NCI-H2227 (cell line): ENCODE measurements at regions not wholly inside any gene's neighbourhood (a gene's known extent, or its start where the extent isn't known, plus 50 kb on each side); places are given as distances from the start of the nearest gene placed in this dataset.
"Not testable (repeated sequence)": the region's sequence is repeated elsewhere in the genome, so short reads cannot be mapped to it uniquely, and the experiment has no call there.

Source experiments
- DNase-seq: peaks from one replicate; lab custom pipeline; 2025; ENCODE audit not compliant: unreplicated experiment; lab: John Stamatoyannopoulos, UW

- DNase-seq, result no peak
These were observed 1859.6 kb downstream of the C4orf33 start for GRCh38 chr4:130955520-130955919.

DNA sequence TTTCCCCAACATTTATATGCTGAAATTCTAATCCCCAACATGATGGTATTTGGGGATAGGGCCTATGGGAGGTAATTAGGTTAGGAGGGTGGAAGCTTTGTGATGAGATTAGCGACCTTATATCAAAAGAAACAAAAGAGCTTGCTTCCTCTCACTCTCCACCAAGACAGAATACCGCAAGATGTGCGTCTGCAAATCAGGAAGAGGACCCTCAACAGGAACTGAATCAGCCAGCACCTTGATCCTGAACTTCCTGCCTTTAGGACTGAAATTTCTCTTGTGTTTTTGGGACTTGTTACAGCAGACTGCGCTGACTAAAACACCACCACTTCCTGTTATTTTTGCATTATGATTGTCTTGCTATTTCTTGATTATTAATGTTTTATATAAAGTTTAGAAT lies 1889.4 kb downstream of the C4orf33 start:
- DNase-seq, result no peak

DNA sequence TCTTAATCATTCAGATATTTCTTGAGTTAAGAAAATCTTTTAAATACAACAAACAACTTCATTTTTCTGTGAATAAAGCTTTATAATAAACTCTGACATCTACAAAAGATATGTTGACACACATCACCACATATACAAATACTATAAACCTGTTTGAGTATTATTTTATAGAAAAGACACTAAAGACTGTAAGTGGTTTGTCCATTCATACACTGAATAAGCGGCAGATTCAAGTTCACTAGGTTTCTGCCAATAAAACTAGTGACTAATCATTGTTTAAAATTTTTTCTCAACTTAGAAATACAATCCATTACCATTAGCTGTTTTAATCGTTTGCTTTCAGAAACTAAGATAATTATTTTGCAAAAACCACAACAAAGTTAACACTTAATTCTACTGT lies 1900.0 kb downstream of the C4orf33 start:
- DNase-seq, result no peak

DNA sequence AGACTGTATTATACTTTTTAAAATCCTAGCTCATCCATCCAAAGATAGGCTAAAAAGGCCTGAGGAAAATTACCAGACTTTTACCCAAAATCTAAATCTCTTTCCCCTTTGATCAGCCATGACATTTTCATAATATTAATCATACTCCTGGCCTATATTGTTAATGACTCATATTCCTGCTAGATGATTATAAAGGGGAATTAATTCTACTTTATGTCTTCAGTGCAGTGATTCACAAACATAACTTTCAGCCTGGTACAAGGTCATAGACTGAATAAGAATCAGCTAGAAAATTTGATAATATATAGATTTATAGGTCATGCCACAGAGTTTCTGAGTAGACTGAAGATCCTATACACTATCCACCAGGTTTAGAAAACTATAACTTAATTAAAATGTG lies 1905.4 kb downstream of the C4orf33 start:
- no peak for DNase-seq

DNA sequence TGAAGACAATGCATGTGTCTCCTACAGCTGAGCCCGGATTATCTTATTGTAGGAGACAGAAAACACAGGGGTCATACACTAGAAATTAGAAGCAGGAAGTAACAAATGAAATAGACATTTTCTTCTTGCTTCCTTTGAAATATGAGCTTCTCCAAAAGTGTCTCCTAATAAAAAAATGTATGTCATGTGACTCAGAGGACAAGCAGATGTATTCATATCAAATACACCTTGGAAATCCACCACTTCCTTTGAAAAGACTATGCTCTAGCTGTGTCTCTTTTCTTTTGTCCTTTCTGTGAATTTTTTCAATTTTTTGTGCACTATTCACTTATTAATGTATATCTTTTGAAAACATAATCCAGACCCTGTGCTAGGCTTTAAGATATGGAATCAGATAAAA lies 1906.2 kb downstream of the C4orf33 start:
- no peak for DNase-seq

DNA sequence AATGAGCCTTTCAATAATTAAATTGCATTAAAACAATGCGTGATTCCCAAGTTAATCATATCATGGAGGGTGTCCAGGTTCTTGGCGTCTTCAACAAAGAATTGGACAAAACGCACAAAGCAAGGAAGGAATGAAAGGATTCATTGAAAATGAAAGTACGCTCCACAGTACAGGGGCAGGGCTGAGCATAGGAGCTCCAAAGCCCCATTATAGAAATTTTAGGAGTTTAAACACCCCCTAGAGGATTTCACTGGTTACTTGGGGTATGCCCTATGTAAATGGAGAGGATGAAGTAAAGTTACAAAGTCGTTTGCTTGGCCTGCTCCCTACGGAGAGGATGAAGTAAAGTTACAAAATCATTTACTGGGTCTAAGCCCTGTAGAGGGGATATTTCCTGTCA lies 1910.4 kb downstream of the C4orf33 start:
- DNase-seq, result no peak

GRCh38 chr4:131011961-131012360 lies 1916.0 kb downstream of the C4orf33 start:
- DNase-seq, result not testable (repeated sequence)

- no peak for DNase-seq
These were observed 1917.3 kb downstream of the C4orf33 start for GRCh38 chr4:131013226-131013625.

DNA sequence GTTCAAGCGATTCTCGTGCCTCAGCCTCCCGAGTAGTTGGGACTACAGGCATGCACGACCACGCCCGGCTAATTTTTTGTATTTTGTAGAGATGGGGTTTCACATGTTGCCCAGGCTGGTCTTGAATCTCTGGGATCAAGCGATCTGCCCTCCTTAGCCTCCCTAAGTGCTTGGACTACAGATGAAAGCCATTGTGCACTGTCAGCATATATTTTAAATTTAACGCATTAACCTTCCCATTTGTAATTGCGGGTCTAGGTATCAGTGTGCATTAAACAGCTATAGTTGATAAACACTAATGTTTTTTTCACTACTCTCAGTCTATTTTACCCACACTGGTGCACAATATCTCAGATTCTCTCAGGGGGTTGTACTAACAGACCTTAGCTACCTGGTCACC lies 1930.8 kb downstream of the C4orf33 start:
- DNase-seq, result no peak

DNA sequence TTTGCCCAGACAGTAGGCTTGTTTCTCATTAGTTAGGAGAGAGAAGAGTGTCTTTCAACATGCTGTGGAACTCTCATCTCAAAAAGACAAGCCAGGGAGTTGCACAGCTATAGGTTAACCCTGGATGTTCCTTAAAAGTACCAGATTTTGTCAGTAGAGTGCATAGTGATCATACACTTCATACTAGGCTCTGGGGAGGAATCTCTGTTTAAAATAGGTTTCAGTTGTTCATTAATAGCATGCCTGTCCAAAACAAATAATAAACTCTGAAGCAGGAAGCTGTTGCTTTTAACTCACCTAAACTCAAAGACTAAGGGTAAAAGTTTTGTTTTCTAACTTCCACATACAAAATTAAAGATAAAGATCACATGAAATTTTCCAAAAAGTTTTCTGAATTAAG lies 1948.4 kb downstream of the C4orf33 start:
- no peak for DNase-seq

DNA sequence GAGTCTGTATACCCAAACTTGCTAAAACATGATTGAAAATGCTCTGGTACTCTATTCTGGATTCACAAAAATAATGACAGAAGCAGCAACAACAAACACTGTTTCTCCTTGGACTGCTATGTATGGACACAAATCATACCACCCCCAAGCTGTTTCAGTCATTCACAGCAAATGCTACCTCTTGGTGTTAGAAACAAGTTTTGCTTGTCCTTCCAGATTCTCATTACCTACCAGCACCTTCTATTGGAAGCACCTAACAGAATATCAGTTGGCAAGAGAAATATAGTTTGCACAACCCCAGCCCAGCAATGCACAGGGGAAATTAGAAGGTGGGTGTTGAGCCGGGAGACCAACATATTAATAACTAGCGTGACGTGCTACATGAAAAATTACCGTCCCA lies 1950.9 kb downstream of the C4orf33 start:
- no peak for DNase-seq

DNA sequence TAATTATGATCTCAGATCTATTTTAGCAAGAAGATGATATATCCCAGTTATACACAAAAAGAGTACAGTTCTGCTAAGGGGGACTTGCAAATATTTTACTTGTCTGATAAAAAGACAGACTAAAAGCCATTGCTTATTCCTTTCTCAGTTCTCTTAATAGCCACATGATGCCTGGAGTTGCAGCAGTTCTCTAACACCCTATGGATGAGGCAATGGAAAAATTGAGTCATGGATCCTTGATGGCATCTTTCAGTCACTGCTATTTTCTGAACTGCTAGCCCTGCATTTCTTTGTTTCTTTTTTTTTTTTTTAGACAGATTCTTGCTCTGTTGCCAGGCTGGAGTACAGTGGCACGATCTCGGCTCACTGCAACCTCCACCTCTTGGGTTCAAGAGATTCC lies 1956.7 kb downstream of the C4orf33 start:
- no peak for DNase-seq

GRCh38 chr4:131054489-131055019 lies 1958.6 kb downstream of the C4orf33 start:
- DNase-seq, result no peak

DNA sequence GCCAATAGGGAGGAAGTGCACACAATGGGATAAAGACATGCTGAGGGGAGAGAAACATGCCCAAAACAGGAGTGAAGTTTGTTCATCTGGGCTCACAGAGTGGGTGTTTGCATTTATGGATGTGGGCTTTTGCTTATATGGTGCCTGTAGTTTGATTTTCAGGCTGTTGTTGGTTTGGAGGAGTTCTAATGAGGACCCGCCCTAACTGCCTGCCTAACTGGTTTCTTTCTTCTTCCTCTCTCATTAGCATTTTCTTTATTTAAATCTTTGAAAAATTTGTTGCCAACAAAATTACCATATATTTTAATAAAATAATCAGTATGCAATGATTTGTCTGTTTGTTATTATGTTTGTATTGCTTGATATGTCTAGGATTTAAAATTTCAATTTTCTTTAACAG lies 1965.8 kb downstream of the C4orf33 start:
- no peak for DNase-seq

- DNase-seq, result no peak
These were observed 1967.9 kb downstream of the C4orf33 start for GRCh38 chr4:131063878-131064277.

GRCh38 chr4:131081069-131081468 lies 1985.1 kb downstream of the C4orf33 start:
- no peak for DNase-seq

DNA sequence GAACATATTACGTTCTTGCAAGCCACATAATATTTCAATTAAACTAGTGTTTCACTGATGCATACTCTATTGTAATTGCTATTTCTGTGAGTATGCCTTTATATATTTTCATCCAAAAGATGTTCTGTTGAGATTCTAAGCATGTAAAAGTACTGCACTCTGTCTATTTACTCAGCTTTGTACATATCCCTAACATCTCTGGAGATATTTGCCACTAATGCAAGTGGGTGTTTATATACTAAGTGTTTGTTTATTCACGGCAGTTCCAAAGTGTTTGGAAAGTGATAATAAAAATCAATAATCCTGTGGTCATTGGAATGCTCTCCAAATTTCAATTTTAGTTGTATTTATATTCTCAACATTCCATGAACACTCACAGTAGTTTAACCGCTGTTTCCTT lies 1989.0 kb downstream of the C4orf33 start:
- no peak for DNase-seq

GRCh38 chr4:131091896-131092295 lies 1995.9 kb downstream of the C4orf33 start:
- no peak for DNase-seq

DNA sequence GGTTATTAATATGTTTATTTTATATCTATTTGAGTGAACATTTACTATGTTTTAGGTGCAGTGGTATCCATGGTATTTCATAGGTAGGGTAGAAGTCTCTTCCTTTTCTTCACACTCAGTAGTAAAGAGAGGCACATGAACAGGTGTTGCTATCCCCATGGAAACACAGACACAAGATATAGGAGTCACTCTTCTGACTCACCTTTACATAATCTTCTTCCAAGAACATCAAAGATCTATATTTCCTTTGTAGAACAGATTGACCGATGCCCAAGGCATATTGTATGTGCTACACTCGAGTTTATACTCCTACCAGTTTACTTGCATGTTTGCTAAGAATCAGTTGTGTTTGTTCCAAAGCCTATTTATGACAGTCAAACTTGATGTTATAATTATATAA lies 1997.4 kb downstream of the C4orf33 start:
- DNase-seq, result no peak

GRCh38 chr4:131098976-131099375 lies 2003.0 kb downstream of the C4orf33 start:
- no peak for DNase-seq

DNA sequence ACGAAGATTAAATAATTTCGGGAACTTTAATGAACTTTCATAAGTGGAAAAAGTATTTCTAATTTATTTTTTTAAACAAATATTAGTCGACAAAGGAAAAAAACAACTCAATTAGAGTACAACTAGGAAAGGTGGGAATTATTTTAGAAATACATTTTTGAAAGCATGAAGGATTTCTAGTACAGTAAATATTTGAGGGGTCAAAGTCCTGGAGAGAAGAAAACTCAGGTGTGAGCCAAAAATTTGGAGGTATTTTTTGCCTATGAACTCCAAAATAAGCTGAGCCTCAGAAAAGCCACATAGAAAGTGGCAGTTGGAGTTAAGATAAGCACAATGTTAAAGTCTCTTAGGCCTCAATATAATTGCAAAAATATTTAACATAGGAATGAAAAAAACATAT lies 2017.3 kb downstream of the C4orf33 start:
- DNase-seq, result no peak

DNA sequence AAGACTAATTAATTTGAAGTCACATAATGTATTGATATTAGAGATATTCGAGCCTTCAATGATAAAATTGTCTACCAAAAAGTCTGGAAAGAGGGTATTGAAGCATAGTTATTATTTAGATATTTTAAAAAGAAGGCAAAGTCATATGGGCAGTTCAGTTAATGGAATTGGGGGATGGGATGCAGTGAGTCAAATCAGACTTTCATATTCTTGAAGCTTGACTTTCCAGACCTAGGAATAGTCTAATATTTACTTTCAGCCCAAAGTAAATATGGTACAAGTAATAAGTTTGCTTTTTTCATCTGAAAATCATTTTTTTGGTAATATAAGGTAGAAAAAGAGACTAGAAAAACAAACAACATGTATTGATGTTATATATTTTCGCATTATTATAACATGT lies 2017.8 kb downstream of the C4orf33 start:
- DNase-seq, result no peak

DNA sequence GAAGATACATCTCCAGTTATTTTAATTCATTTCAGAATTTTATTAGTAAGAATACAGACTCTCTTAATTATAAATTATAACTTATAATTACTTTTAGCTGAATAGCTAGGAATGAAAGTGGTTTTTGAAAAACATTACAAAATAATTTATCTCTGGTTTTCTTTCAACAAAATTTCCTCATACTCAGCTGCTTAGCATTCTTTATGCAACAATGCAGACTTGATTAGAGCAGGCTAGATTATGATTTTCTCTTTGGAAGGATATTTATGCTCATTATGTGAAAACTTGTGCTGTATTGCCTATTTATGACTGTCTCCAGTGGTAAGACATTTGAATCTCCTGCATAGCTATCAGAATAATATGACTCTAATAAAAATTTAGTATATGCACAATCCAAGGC lies 2023.7 kb downstream of the C4orf33 start:
- DNase-seq, result no peak

GRCh38 chr4:131137196-131137595 lies 2011.9 kb upstream of the PCDH10 start:
- DNase-seq, result no peak
